ENCODE measurements at regions not wholly inside any gene's neighbourhood (a gene's known extent, or its start where the extent isn't known, plus 50 kb on each side); places are given as distances from the start of the nearest gene placed in this dataset.

GRCh38 chr5:98605426-98605825 is 168.0 kb upstream of the RGMB start:
- TF ChIP-seq CTCF (IDR thresholded peaks at IDR 0.05; ENCODE audit: poor library complexity, severe bottlenecking) (no peak), POLR2AphosphoS5 (IDR thresholded peaks at IDR 0.05) (no peak), RAD21 (conservative IDR thresholded peaks at IDR 0.05) (no peak), EZH2 (IDR thresholded peaks at IDR 0.05; ENCODE audit: borderline replicate concordance, insufficient read depth, low read length, poor library complexity, severe bottlenecking) (no peak), TAF1 (IDR thresholded peaks at IDR 0.05; ENCODE audit: low read depth) (no peak), EP300 (conservative IDR thresholded peaks at IDR 0.05; ENCODE audit: poor library complexity, severe bottlenecking) (no peak), REST (IDR thresholded peaks at IDR 0.05; ENCODE audit: borderline replicate concordance) (no peak)
